OCI-LY3 (cell line): ENCODE measurements at regions not wholly inside any gene's neighbourhood (a gene's known extent, or its start where the extent isn't known, plus 50 kb on each side); places are given as distances from the start of the nearest gene placed in this dataset.

Source experiments
- CTCF ChIP-seq: fragments of 200-600, 300-600 bp; sonication (generic); IDR thresholded peaks from 2 replicates; pipeline ENCODE4 v1.5.1; 2014; ENCODE audit warnings: antibody characterized with exemption, low read length, low read depth
- EZH2phosphoT487 ChIP-seq: fragments of 200-600 bp; shearing (Covaris generic); IDR thresholded peaks from 2 replicates; pipeline ENCODE4 v1.6.1; 2018; ENCODE audit warnings: antibody characterized with exemption, mixed run types, low read depth

GRCh38 chr9:99436616-99437015 lies 214.5 kb downstream of the SEC61B start:
- TF ChIP-seq CTCF: no peak
- no peak for TF ChIP-seq EZH2phosphoT487
